Body of pancreas (tissue), 4 donors: ENCODE measurements at regions not wholly inside any gene's neighbourhood (a gene's known extent, or its start where the extent isn't known, plus 50 kb on each side); places are given as distances from the start of the nearest gene placed in this dataset.

Source experiments
- CTCF ChIP-seq, 7 experiments: fragments of 450-650 bp in 4 of 7; fragments of 200-600 bp in 3 of 7; sonication (generic) in 3 of 7; IDR thresholded peaks; one replicate each; pipeline ENCODE4 v1.5.1; 2016 to 2019; ENCODE audit warnings: antibody characterized with exemption in 7 of 7
- POLR2A ChIP-seq, 3 donors: fragments of 450-650 bp; IDR thresholded peaks; one replicate each; pipeline ENCODE4 v1.6.1; 2016; ENCODE audit warnings: antibody characterized with exemption in 3 of 3, mild to moderate bottlenecking in 2 of 3

- TF ChIP-seq CTCF (IDR thresholded peaks at IDR 0.05) = no peak
- TF ChIP-seq POLR2A (IDR thresholded peaks at IDR 0.05) = no peak
Observed at GRCh38 chr3:101072300-101072699, 79.1 kb upstream of the ABI3BP start.
